ENCODE measurements at regions not wholly inside any gene's neighbourhood (a gene's known extent, or its start where the extent isn't known, plus 50 kb on each side); places are given as distances from the start of the nearest gene placed in this dataset.

DNA sequence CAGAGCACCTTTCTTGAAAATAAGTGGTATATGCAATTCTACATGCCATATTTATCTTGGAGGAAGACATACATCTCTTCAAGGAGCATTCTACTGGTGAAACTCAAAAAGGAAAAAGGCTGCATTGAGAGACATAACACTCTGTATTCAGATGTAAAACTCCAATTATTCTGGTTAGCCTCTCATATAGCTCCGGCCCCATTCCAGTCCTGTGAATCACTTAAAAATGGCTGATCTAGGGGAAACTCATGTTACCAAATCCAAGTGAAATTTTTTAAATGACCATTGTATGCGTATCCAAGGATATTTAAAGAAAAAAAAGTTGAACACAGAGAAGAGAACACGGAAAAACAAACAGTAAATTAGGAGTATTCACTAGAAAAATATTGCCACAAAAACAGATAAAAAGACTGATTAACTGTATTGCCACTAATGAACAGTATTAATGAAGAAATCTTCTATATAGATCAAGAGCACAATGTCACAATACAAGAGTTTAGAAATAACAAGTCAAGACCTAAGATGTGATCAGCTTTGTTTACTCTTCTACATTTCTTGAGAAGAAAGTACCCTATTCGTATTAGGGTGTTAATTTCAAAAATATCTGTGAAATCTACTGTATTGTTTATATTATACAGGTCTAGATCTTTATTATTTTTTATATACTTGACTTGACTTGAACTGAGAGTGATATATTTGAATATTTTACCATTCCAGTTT is 124.5 kb upstream of the GJE1 start:
- H3K27ac ChIP-seq (ENCODE audit: low read length), result no peak overlapping the region
- no CpG with 5 or more reads among the region's 4 CpGs for WGBS (ENCODE audit: insufficient coverage)
- H3K27me3 ChIP-seq (ENCODE audit: control insufficient read depth, insufficient read depth, low read length), result no peaks in the 10 kb centered on the region
- H3K9me3 ChIP-seq (replicated peaks; ENCODE audit: control insufficient read depth, low read depth, low read length), result no peaks in the 10 kb centered on the region
- H3K4me1 ChIP-seq (ENCODE audit: control insufficient read depth, insufficient read depth, low read length), result no peaks in the 10 kb centered on the region
- DNase-seq, result no peak
- no peaks in the 10 kb centered on the region for H3K36me3 ChIP-seq (ENCODE audit: control insufficient read depth, insufficient read depth, low read length)
- H3K4me3 ChIP-seq (ENCODE audit: low read length), result no peak overlapping the region

- no CpG with 5 or more reads among the region's 1 CpG for WGBS (ENCODE audit: insufficient coverage)
Measured at GRCh38 chr6:142005021-142005420, 127.7 kb upstream of the GJE1 start.

GRCh38 chr6:142002825-142003405 is 129.8 kb upstream of the GJE1 start:
- Histone ChIP-seq H3K27ac (ENCODE audit: low read length) (no peak overlapping the region), H3K9me3 (replicated peaks; ENCODE audit: control insufficient read depth, low read depth, low read length) (no peaks in the 10 kb centered on the region), H3K27me3 (ENCODE audit: control insufficient read depth, insufficient read depth, low read length) (no peaks in the 10 kb centered on the region), H3K4me1 (ENCODE audit: control insufficient read depth, insufficient read depth, low read length) (no peaks in the 10 kb centered on the region), H3K36me3 (ENCODE audit: control insufficient read depth, insufficient read depth, low read length) (no peaks in the 10 kb centered on the region), H3K4me3 (ENCODE audit: low read length) (no peak overlapping the region)
- WGBS (ENCODE audit: insufficient coverage), result 83% methylated on average over 3 of the region's 9 CpGs
- no peak for DNase-seq

More at GRCh38 chr6:142005021-142005420, 127.7 kb upstream of the GJE1 start:
- no peak for DNase-seq
- Histone ChIP-seq H3K27me3 (ENCODE audit: control insufficient read depth, insufficient read depth, low read length) (no peaks in the 10 kb centered on the region), H3K36me3 (ENCODE audit: control insufficient read depth, insufficient read depth, low read length) (no peaks in the 10 kb centered on the region), H3K4me1 (ENCODE audit: control insufficient read depth, insufficient read depth, low read length) (no peaks in the 10 kb centered on the region), H3K27ac (ENCODE audit: low read length) (no peak overlapping the region), H3K9me3 (replicated peaks; ENCODE audit: control insufficient read depth, low read depth, low read length) (no peaks in the 10 kb centered on the region), H3K4me3 (ENCODE audit: low read length) (no peak overlapping the region)

- H3K36me3 ChIP-seq (ENCODE audit: control insufficient read depth, insufficient read depth, low read length), result no peaks in the 10 kb centered on the region
- no peak overlapping the region for H3K27ac ChIP-seq (ENCODE audit: low read length)
- DNase-seq, result no peak
- no peaks in the 10 kb centered on the region for H3K4me1 ChIP-seq (ENCODE audit: control insufficient read depth, insufficient read depth, low read length)
- H3K4me3 ChIP-seq (ENCODE audit: low read length), result no peak overlapping the region
- no peaks in the 10 kb centered on the region for H3K27me3 ChIP-seq (ENCODE audit: control insufficient read depth, insufficient read depth, low read length)
- H3K9me3 ChIP-seq (replicated peaks; ENCODE audit: control insufficient read depth, low read depth, low read length), result peaks cover 3% of the 10 kb centered on the region
Measured at GRCh38 chr6:141996823-141997222, 135.9 kb upstream of the GJE1 start.

DNA sequence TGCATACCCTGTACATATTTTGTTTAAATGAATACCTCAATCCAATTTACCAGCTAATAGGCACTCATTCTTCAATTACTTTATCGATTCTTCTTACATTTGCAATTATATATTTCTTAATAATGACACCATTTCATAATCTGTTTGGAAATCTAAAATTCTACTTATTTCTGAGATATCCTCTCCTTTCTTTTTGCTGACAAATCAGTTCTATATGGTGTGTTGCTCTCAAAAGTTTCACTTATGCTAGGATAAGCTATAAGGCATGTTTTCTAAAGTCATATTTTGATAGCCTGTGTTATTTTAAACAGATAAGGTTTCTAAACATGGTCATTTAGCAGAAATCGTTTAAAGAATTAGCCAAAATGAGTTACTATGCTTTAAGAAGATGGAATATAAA is 140.6 kb upstream of the GJE1 start:
- Histone ChIP-seq H3K9me3 (replicated peaks; ENCODE audit: control insufficient read depth, low read depth, low read length) (peaks cover 3% of the 10 kb centered on the region), H3K4me3 (ENCODE audit: low read length) (no peak overlapping the region), H3K27me3 (ENCODE audit: control insufficient read depth, insufficient read depth, low read length) (no peaks in the 10 kb centered on the region), H3K36me3 (ENCODE audit: control insufficient read depth, insufficient read depth, low read length) (no peaks in the 10 kb centered on the region), H3K27ac (ENCODE audit: low read length) (no peak overlapping the region), H3K4me1 (ENCODE audit: control insufficient read depth, insufficient read depth, low read length) (no peaks in the 10 kb centered on the region)
- no peak for DNase-seq
- no CpG with 5 or more reads among the region's 2 CpGs for WGBS (ENCODE audit: insufficient coverage)

GRCh38 chr6:141990840-141991239 is 141.9 kb upstream of the GJE1 start:
- no peak overlapping the region for H3K27ac ChIP-seq (ENCODE audit: low read length)
- WGBS (ENCODE audit: insufficient coverage), result no CpG with 5 or more reads among the region's 1 CpG
- H3K27me3 ChIP-seq (ENCODE audit: control insufficient read depth, insufficient read depth, low read length), result no peaks in the 10 kb centered on the region
- H3K36me3 ChIP-seq (ENCODE audit: control insufficient read depth, insufficient read depth, low read length), result no peaks in the 10 kb centered on the region
- no peak for DNase-seq
- no peaks in the 10 kb centered on the region for H3K4me1 ChIP-seq (ENCODE audit: control insufficient read depth, insufficient read depth, low read length)
- H3K9me3 ChIP-seq (replicated peaks; ENCODE audit: control insufficient read depth, low read depth, low read length), result peaks cover 3% of the 10 kb centered on the region
- no peak overlapping the region for H3K4me3 ChIP-seq (ENCODE audit: low read length)

GRCh38 chr6:141989706-141989959 is 143.1 kb upstream of the GJE1 start:
- no peaks in the 10 kb centered on the region for H3K9me3 ChIP-seq (replicated peaks; ENCODE audit: control insufficient read depth, low read depth, low read length)
- DNase-seq, result no peak
- no peaks in the 10 kb centered on the region for H3K36me3 ChIP-seq (ENCODE audit: control insufficient read depth, insufficient read depth, low read length)
- H3K4me3 ChIP-seq (ENCODE audit: low read length), result no peak overlapping the region
- no peak overlapping the region for H3K27ac ChIP-seq (ENCODE audit: low read length)
- H3K27me3 ChIP-seq (ENCODE audit: control insufficient read depth, insufficient read depth, low read length), result no peaks in the 10 kb centered on the region
- H3K4me1 ChIP-seq (ENCODE audit: control insufficient read depth, insufficient read depth, low read length), result no peaks in the 10 kb centered on the region
- no CpG with 5 or more reads among the region's 1 CpG for WGBS (ENCODE audit: insufficient coverage)

GRCh38 chr6:141988954-141989705 is 143.6 kb upstream of the GJE1 start:
- no peak overlapping the region for H3K4me3 ChIP-seq (ENCODE audit: low read length)
- no peaks in the 10 kb centered on the region for H3K27me3 ChIP-seq (ENCODE audit: control insufficient read depth, insufficient read depth, low read length)
- DNase-seq, result peak; percentile 7
- H3K36me3 ChIP-seq (ENCODE audit: control insufficient read depth, insufficient read depth, low read length), result no peaks in the 10 kb centered on the region
- no peak overlapping the region for H3K27ac ChIP-seq (ENCODE audit: low read length)
- no CpG with 5 or more reads among the region's 2 CpGs for WGBS (ENCODE audit: insufficient coverage)
- no peaks in the 10 kb centered on the region for H3K9me3 ChIP-seq (replicated peaks; ENCODE audit: control insufficient read depth, low read depth, low read length)
- no peaks in the 10 kb centered on the region for H3K4me1 ChIP-seq (ENCODE audit: control insufficient read depth, insufficient read depth, low read length)

- no peaks in the 10 kb centered on the region for H3K36me3 ChIP-seq (ENCODE audit: control insufficient read depth, insufficient read depth, low read length)
- no peak overlapping the region for H3K4me3 ChIP-seq (ENCODE audit: low read length)
- no peaks in the 10 kb centered on the region for H3K4me1 ChIP-seq (ENCODE audit: control insufficient read depth, insufficient read depth, low read length)
- DNase-seq, result no peak
- no peak overlapping the region for H3K27ac ChIP-seq (ENCODE audit: low read length)
- no peaks in the 10 kb centered on the region for H3K9me3 ChIP-seq (replicated peaks; ENCODE audit: control insufficient read depth, low read depth, low read length)
- WGBS (ENCODE audit: insufficient coverage), result no CpG with 5 or more reads among the region's 2 CpGs
- H3K27me3 ChIP-seq (ENCODE audit: control insufficient read depth, insufficient read depth, low read length), result no peaks in the 10 kb centered on the region
Measured at GRCh38 chr6:141988327-141988726, 144.4 kb upstream of the GJE1 start.

DNA sequence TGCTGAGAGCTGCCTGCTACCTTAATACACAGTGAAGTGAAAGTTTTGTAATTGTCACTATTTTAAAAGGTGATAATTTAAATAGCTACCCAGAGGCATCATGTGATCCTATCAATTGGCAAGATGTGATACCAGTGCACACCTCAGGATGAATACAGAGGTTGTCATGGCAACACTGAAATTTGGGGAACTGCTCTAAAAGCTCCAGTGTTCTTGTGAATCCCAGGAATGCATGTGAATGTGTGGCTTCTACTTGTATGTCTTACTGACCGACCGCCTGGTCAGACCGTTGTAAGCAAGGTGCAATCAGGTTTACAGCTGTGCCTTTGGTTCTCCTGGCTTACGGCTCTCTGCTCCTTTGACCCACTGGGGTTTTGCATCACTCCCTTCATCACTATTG is 146.3 kb upstream of the GJE1 start:
- Histone ChIP-seq H3K36me3 (ENCODE audit: control insufficient read depth, insufficient read depth, low read length) (no peaks in the 10 kb centered on the region), H3K27ac (ENCODE audit: low read length) (no peak overlapping the region), H3K9me3 (replicated peaks; ENCODE audit: control insufficient read depth, low read depth, low read length) (no peaks in the 10 kb centered on the region), H3K27me3 (ENCODE audit: control insufficient read depth, insufficient read depth, low read length) (no peaks in the 10 kb centered on the region), H3K4me3 (ENCODE audit: low read length) (no peak overlapping the region), H3K4me1 (ENCODE audit: control insufficient read depth, insufficient read depth, low read length) (no peaks in the 10 kb centered on the region)
- 91% methylated on average over 4 of the region's 4 CpGs for WGBS (ENCODE audit: insufficient coverage)
- no peak for DNase-seq

Measured in muscle of leg (tissue), 3 donors.